Smooth muscle cell (in vitro differentiated cells): ENCODE measurements at regions not wholly inside any gene's neighbourhood (a gene's known extent, or its start where the extent isn't known, plus 50 kb on each side); places are given as distances from the start of the nearest gene placed in this dataset.

Experiments
- DNase-seq: peaks from one replicate; lab custom pipeline; 2025; ENCODE audit not compliant: unreplicated experiment; lab: John Stamatoyannopoulos, UW
- H2AFZ ChIP-seq: fragments of 200-600 bp; sonication (generic); 2 replicates; pipeline ENCODE4 v1.6.0; 2016; ENCODE audit warnings: antibody characterized with exemption, low read depth, mild to moderate bottlenecking
- H3F3A ChIP-seq: fragments of 200-600 bp; sonication (generic); 2 replicates; pipeline ENCODE4 v1.6.0; 2017; ENCODE audit warnings: antibody characterized with exemption, low read depth
- H3K27ac ChIP-seq: fragments of 200-600 bp; sonication (generic); 2 replicates; pipeline ENCODE4 v1.5.1; 2016; ENCODE audit warnings: low read depth, mild to moderate bottlenecking
- H3K27me3 ChIP-seq: fragments of 200-600 bp; sonication (generic); 2 replicates; pipeline ENCODE4 v1.6.1; 2016; ENCODE audit warnings: low read depth, mild to moderate bottlenecking
- H3K36me3 ChIP-seq: fragments of 200-600 bp; sonication (generic); 2 replicates; pipeline ENCODE4 v1.5.1; 2016; ENCODE audit warnings: low read depth
- H3K4me1 ChIP-seq: fragments of 200-600 bp; sonication (generic); 2 replicates; pipeline ENCODE4 v1.5.1; 2016; ENCODE audit warnings: low read depth
- H3K4me2 ChIP-seq: fragments of 200-600 bp; sonication (generic); 2 replicates; pipeline ENCODE4 v1.6.0; 2016; ENCODE audit warnings: mild to moderate bottlenecking
- H3K4me3 ChIP-seq: fragments of 200-600 bp; sonication (generic); 2 replicates; pipeline ENCODE4 v1.5.1; 2016; ENCODE audit warnings: mild to moderate bottlenecking
- H3K79me2 ChIP-seq: fragments of 200-600 bp; sonication (generic); 2 replicates; pipeline ENCODE4 v1.6.0; 2016; ENCODE audit warnings: low read depth, mild to moderate bottlenecking
- H3K9ac ChIP-seq: fragments of 200-600 bp; sonication (generic); 2 replicates; pipeline ENCODE4 v1.6.0; 2016; ENCODE audit warnings: low read depth
- H3K9me3 ChIP-seq: fragments of 200-600 bp; sonication (generic); replicated peaks from 2 replicates; pipeline ENCODE4 v1.5.1; 2016; ENCODE audit warnings: low read depth
- H4K20me1 ChIP-seq: fragments of 200-600 bp; sonication (generic); 2 replicates; pipeline ENCODE4 v1.6.0; 2016; ENCODE audit warnings: low read depth
- WGBS: methylation state at CpG from one replicate; pipeline ENCODE4 v1.1.7; 2016; ENCODE audit warnings: low lambda C conversion rate; 5-methylcytosine and 5-hydroxymethylcytosine counted together
- TF ChIP-seq, protein P1 (sequence below): fragments of 200-600 bp; sonication (generic); IDR thresholded peaks from 2 replicates; pipeline ENCODE4 v1.5.1; 2017; ENCODE audit warnings: borderline replicate concordance, mild to moderate bottlenecking, antibody characterized with exemption; ENCODE audit not compliant: insufficient read depth, poor library complexity, severe bottlenecking

DNA sequence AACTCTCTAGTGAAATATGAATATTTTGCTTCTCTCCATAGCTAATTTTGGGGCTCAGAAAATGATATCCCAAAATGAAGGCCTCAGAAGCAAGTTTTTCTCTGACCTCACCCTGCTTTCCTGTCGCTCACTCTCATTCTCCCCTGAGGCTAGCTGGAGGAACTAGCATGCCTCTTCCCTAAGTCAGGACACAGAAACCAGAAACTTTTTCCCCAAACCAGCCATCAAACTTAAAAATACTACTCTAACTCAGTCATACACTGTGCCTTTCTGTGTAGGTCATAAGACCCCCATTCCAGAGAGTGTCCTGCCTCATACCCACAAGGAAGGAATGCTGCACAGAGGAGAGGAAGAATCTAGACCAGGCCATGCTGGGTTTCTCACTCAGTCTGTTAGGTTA lies 329.6 kb downstream of the PCDH20 start:
- WGBS = 81% methylated on average over 1 of the region's 1 CpG
- Histone ChIP-seq H3K9ac (no peak overlapping the region), H3K27ac (peak overlapping the region; percentile 59), H3K4me3 (no peak overlapping the region), H3K36me3 (no peaks in the 10 kb centered on the region), H3K79me2 (no peaks in the 10 kb centered on the region), H3K9me3 (no peaks in the 10 kb centered on the region), H2AFZ (no peak overlapping the region), H3F3A (no peaks in the 10 kb centered on the region), H3K4me2 (no peak overlapping the region), H3K4me1 (no peaks in the 10 kb centered on the region), H4K20me1 (no peaks in the 10 kb centered on the region), H3K27me3 (no peaks in the 10 kb centered on the region)
- DNase-seq = no peak
- TF ChIP-seq, protein P1, sequence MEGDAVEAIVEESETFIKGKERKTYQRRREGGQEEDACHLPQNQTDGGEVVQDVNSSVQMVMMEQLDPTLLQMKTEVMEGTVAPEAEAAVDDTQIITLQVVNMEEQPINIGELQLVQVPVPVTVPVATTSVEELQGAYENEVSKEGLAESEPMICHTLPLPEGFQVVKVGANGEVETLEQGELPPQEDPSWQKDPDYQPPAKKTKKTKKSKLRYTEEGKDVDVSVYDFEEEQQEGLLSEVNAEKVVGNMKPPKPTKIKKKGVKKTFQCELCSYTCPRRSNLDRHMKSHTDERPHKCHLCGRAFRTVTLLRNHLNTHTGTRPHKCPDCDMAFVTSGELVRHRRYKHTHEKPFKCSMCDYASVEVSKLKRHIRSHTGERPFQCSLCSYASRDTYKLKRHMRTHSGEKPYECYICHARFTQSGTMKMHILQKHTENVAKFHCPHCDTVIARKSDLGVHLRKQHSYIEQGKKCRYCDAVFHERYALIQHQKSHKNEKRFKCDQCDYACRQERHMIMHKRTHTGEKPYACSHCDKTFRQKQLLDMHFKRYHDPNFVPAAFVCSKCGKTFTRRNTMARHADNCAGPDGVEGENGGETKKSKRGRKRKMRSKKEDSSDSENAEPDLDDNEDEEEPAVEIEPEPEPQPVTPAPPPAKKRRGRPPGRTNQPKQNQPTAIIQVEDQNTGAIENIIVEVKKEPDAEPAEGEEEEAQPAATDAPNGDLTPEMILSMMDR = no peak

- peak overlapping the region; percentile 59 for H3K27ac ChIP-seq
- H3K36me3 ChIP-seq = no peaks in the 10 kb centered on the region
- DNase-seq = no peak
- no peak overlapping the region for H2AFZ ChIP-seq
- H3K4me3 ChIP-seq = no peak overlapping the region
- no peaks in the 10 kb centered on the region for H4K20me1 ChIP-seq
- no peaks in the 10 kb centered on the region for H3K9me3 ChIP-seq
- TF ChIP-seq, protein P1 = no peak
- no peaks in the 10 kb centered on the region for H3K4me1 ChIP-seq
- H3K27me3 ChIP-seq = no peaks in the 10 kb centered on the region
- H3K4me2 ChIP-seq = no peak overlapping the region
- no peak overlapping the region for H3K9ac ChIP-seq
- H3K79me2 ChIP-seq = no peaks in the 10 kb centered on the region
- no peaks in the 10 kb centered on the region for H3F3A ChIP-seq
Observed at GRCh38 chr13:61084988-61085387, 330.7 kb downstream of the PCDH20 start.

GRCh38 chr13:61078976-61079770 lies 336.5 kb downstream of the PCDH20 start:
- Histone ChIP-seq H3K9me3 (no peaks in the 10 kb centered on the region), H3K9ac (no peak overlapping the region), H3K4me2 (no peak overlapping the region), H3K27ac (no peak overlapping the region), H2AFZ (no peak overlapping the region), H3F3A (no peaks in the 10 kb centered on the region), H3K4me1 (no peaks in the 10 kb centered on the region), H3K4me3 (no peak overlapping the region), H4K20me1 (no peaks in the 10 kb centered on the region), H3K79me2 (no peaks in the 10 kb centered on the region), H3K36me3 (no peaks in the 10 kb centered on the region), H3K27me3 (no peaks in the 10 kb centered on the region)
- WGBS = 80% methylated on average over 4 of the region's 4 CpGs
- DNase-seq = no peak
- TF ChIP-seq, protein P1 = no peak

DNA sequence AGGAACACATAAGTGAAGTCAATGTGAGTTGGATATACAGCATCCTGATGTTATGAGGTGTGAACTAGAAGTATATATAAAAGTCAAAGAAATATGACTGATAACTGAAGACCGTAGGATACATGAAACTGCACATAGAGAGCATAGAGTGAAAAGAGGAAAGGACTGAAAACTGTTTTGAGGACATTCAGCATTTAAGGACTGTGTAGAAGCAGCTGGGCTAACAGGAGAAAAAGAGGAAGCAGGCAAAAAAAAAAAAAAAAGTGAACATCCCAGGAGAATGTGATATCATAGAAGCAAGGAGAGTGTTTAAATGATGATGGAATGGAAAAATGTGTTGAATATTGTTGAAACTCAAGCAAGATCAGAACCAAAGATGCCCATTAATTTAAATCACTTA lies 363.5 kb downstream of the PCDH20 start:
- Histone ChIP-seq H4K20me1 (no peaks in the 10 kb centered on the region), H3F3A (no peaks in the 10 kb centered on the region), H3K27me3 (no peaks in the 10 kb centered on the region), H2AFZ (no peak overlapping the region), H3K4me2 (no peak overlapping the region), H3K36me3 (no peaks in the 10 kb centered on the region), H3K4me1 (no peaks in the 10 kb centered on the region), H3K9ac (no peak overlapping the region), H3K27ac (no peak overlapping the region), H3K9me3 (no peaks in the 10 kb centered on the region), H3K4me3 (no peak overlapping the region), H3K79me2 (no peaks in the 10 kb centered on the region)
- no peak for DNase-seq
- 93% methylated on average over 1 of the region's 1 CpG for WGBS
- TF ChIP-seq, protein P1 = no peak
